Duodenal mucosa (tissue), 2 donors: ENCODE measurements at regions not wholly inside any gene's neighbourhood (a gene's known extent, or its start where the extent isn't known, plus 50 kb on each side); places are given as distances from the start of the nearest gene placed in this dataset.

Experiments
- H3K27ac ChIP-seq: one replicate; pipeline ENCODE4 v1.7.0; 2013; ENCODE audit warnings: low read depth, low read length
- H3K27me3 ChIP-seq, 2 donors: one replicate each; pipeline ENCODE4 v1.7.0; 2013; ENCODE audit warnings: low read length in 2 of 2, control low read depth in 1 of 2; ENCODE audit not compliant: insufficient read depth in 2 of 2, control insufficient read depth in 1 of 2
- H3K36me3 ChIP-seq, 2 donors: one replicate each; pipeline ENCODE4 v1.7.0; 2013; ENCODE audit warnings: low read length in 2 of 2, control low read depth in 1 of 2; ENCODE audit not compliant: insufficient read depth in 2 of 2, control insufficient read depth in 1 of 2
- H3K4me1 ChIP-seq, 2 donors: one replicate each; pipeline ENCODE4 v1.7.0; 2013; ENCODE audit warnings: low read length in 2 of 2, control low read depth in 1 of 2; ENCODE audit not compliant: insufficient read depth in 2 of 2, control insufficient read depth in 1 of 2
- H3K4me3 ChIP-seq, 2 donors: one replicate each; pipeline ENCODE4 v1.7.0; 2013; ENCODE audit warnings: low read length in 2 of 2, low read depth in 1 of 2
- H3K9ac ChIP-seq, 2 donors: one replicate each; pipeline ENCODE4 v1.7.0; 2013; ENCODE audit warnings: low read length in 2 of 2, low read depth in 1 of 2
- H3K9me3 ChIP-seq, 2 donors: one replicate each; pipeline ENCODE4 v1.7.0; 2013; ENCODE audit warnings: low read length in 2 of 2, control low read depth in 1 of 2; ENCODE audit not compliant: control insufficient read depth in 1 of 2

GRCh38 chr2:226189061-226189460 lies 610.6 kb downstream of the IRS1 start:
- Histone ChIP-seq H3K36me3 (no peaks in the 10 kb centered on the region), H3K9ac (no peak overlapping the region), H3K4me1 (no peaks in the 10 kb centered on the region), H3K27me3 (no peaks in the 10 kb centered on the region), H3K27ac (no peak overlapping the region), H3K4me3 (no peak overlapping the region), H3K9me3 (no peaks in the 10 kb centered on the region)

- no peaks in the 10 kb centered on the region for H3K4me1 ChIP-seq
- H3K27me3 ChIP-seq = no peaks in the 10 kb centered on the region
- no peak overlapping the region for H3K27ac ChIP-seq
- H3K9ac ChIP-seq = no peak overlapping the region
- H3K36me3 ChIP-seq = no peaks in the 10 kb centered on the region
- H3K9me3 ChIP-seq = no peaks in the 10 kb centered on the region
- H3K4me3 ChIP-seq = no peak overlapping the region
Observed at GRCh38 chr2:226187616-226188015, 612.0 kb downstream of the IRS1 start.

- no peaks in the 10 kb centered on the region for H3K27me3 ChIP-seq
- H3K9me3 ChIP-seq = no peaks in the 10 kb centered on the region
- no peak overlapping the region for H3K9ac ChIP-seq
- no peaks in the 10 kb centered on the region for H3K36me3 ChIP-seq
- H3K4me3 ChIP-seq = no peak overlapping the region
- H3K4me1 ChIP-seq = no peaks in the 10 kb centered on the region
- H3K27ac ChIP-seq = no peak overlapping the region
Observed at GRCh38 chr2:226187156-226187555, 612.5 kb downstream of the IRS1 start.

GRCh38 chr2:226185616-226186211 lies 613.9 kb downstream of the IRS1 start:
- Histone ChIP-seq H3K27me3 (no peaks in the 10 kb centered on the region), H3K9ac (no peak overlapping the region), H3K9me3 (no peaks in the 10 kb centered on the region), H3K36me3 (no peaks in the 10 kb centered on the region), H3K4me3 (no peak overlapping the region), H3K4me1 (no peaks in the 10 kb centered on the region), H3K27ac (no peak overlapping the region)

- no peak overlapping the region for H3K4me3 ChIP-seq
- H3K27me3 ChIP-seq = no peaks in the 10 kb centered on the region
- no peak overlapping the region for H3K9ac ChIP-seq
- no peaks in the 10 kb centered on the region for H3K9me3 ChIP-seq
- H3K36me3 ChIP-seq = no peaks in the 10 kb centered on the region
- H3K27ac ChIP-seq = peak overlapping the region; percentile 11
- H3K4me1 ChIP-seq = no peaks in the 10 kb centered on the region
Observed at GRCh38 chr2:226184940-226185615, 614.5 kb downstream of the IRS1 start.

- H3K9ac ChIP-seq = no peak overlapping the region
- no peaks in the 10 kb centered on the region for H3K4me1 ChIP-seq
- H3K4me3 ChIP-seq = no peak overlapping the region
- no peaks in the 10 kb centered on the region for H3K27me3 ChIP-seq
- H3K27ac ChIP-seq = no peak overlapping the region
- H3K9me3 ChIP-seq = no peaks in the 10 kb centered on the region
- H3K36me3 ChIP-seq = no peaks in the 10 kb centered on the region
Observed at GRCh38 chr2:226184540-226184939, 615.1 kb downstream of the IRS1 start.

- Histone ChIP-seq H3K27me3 (no peaks in the 10 kb centered on the region), H3K9ac (no peak overlapping the region), H3K36me3 (no peaks in the 10 kb centered on the region), H3K4me3 (no peak overlapping the region), H3K9me3 (no peaks in the 10 kb centered on the region), H3K4me1 (no peaks in the 10 kb centered on the region), H3K27ac (no peak overlapping the region)
Observed at GRCh38 chr2:226183550-226183949, 616.1 kb downstream of the IRS1 start.

- no peaks in the 10 kb centered on the region for H3K36me3 ChIP-seq
- H3K9ac ChIP-seq = no peak overlapping the region
- H3K4me1 ChIP-seq = no peaks in the 10 kb centered on the region
- no peaks in the 10 kb centered on the region for H3K9me3 ChIP-seq
- no peaks in the 10 kb centered on the region for H3K27me3 ChIP-seq
- H3K4me3 ChIP-seq = no peak overlapping the region
- no peak overlapping the region for H3K27ac ChIP-seq
Observed at GRCh38 chr2:226183033-226183432, 616.6 kb downstream of the IRS1 start.

GRCh38 chr2:226181909-226182308 lies 617.7 kb downstream of the IRS1 start:
- no peaks in the 10 kb centered on the region for H3K27me3 ChIP-seq
- H3K27ac ChIP-seq = no peak overlapping the region
- peaks cover 0 to 4% of the 10 kb centered on the region in 2 donors for H3K9me3 ChIP-seq
- no peaks in the 10 kb centered on the region for H3K36me3 ChIP-seq
- no peak overlapping the region for H3K4me3 ChIP-seq
- H3K9ac ChIP-seq = no peak overlapping the region
- no peaks in the 10 kb centered on the region for H3K4me1 ChIP-seq

- no peak overlapping the region for H3K9ac ChIP-seq
- H3K36me3 ChIP-seq = no peaks in the 10 kb centered on the region
- no peaks in the 10 kb centered on the region for H3K27me3 ChIP-seq
- H3K4me3 ChIP-seq = no peak overlapping the region
- no peaks in the 10 kb centered on the region for H3K4me1 ChIP-seq
- no peak overlapping the region for H3K27ac ChIP-seq
- H3K9me3 ChIP-seq = peaks cover 0 to 4% of the 10 kb centered on the region in 2 donors
Observed at GRCh38 chr2:226180281-226180884, 619.2 kb downstream of the IRS1 start.
